ENCODE measurements at regions not wholly inside any gene's neighbourhood (a gene's known extent, or its start where the extent isn't known, plus 50 kb on each side); places are given as distances from the start of the nearest gene placed in this dataset.
"Not testable (repeated sequence)": the region's sequence is repeated elsewhere in the genome, so short reads cannot be mapped to it uniquely, and the experiment has no call there.

DNA sequence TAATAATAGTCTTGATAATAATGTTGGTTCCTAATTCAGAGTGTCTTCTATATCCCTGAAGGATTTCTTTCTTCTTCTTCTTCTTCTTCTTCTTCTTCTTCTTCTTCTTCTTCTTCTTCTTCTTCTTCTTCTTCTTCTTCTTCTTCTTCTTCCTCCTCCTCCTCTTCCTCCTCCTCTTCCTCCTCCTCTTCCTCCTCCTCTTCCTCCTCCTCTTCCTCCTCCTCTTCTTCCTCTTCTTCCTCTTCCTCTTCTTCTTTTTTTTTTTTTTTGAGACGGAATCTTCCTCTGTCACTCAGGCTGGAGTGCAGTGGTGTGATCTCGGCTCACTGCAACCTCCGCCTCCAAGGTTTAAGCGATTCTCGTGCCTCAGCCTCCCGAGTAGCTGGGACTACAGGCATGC, 242.8 kb upstream of the CPHXL start:
- TF ChIP-seq, protein P1, sequence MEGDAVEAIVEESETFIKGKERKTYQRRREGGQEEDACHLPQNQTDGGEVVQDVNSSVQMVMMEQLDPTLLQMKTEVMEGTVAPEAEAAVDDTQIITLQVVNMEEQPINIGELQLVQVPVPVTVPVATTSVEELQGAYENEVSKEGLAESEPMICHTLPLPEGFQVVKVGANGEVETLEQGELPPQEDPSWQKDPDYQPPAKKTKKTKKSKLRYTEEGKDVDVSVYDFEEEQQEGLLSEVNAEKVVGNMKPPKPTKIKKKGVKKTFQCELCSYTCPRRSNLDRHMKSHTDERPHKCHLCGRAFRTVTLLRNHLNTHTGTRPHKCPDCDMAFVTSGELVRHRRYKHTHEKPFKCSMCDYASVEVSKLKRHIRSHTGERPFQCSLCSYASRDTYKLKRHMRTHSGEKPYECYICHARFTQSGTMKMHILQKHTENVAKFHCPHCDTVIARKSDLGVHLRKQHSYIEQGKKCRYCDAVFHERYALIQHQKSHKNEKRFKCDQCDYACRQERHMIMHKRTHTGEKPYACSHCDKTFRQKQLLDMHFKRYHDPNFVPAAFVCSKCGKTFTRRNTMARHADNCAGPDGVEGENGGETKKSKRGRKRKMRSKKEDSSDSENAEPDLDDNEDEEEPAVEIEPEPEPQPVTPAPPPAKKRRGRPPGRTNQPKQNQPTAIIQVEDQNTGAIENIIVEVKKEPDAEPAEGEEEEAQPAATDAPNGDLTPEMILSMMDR (IDR thresholded peaks at IDR 0.05), result not testable (repeated sequence)
- not testable (repeated sequence) for TF ChIP-seq POLR2A (IDR thresholded peaks at IDR 0.05)
